ENCODE measurements at regions not wholly inside any gene's neighbourhood (a gene's known extent, or its start where the extent isn't known, plus 50 kb on each side); places are given as distances from the start of the nearest gene placed in this dataset.

- TF ChIP-seq POLR2A (IDR thresholded peaks at IDR 0.05; ENCODE audit: low read depth, low read length) (no peak), POLR2AphosphoS5 (IDR thresholded peaks at IDR 0.05; ENCODE audit: low read depth, low read length) (no peak)
These were observed 342.9 kb upstream of the PPP2R3A start for GRCh38 chr3:135622656-135623055.
